ENCODE measurements at regions not wholly inside any gene's neighbourhood (a gene's known extent, or its start where the extent isn't known, plus 50 kb on each side); places are given as distances from the start of the nearest gene placed in this dataset.

GRCh38 chr3:59426821-59427565 is 377.2 kb upstream of the CFAP20DC start:
- TF ChIP-seq, protein P1, sequence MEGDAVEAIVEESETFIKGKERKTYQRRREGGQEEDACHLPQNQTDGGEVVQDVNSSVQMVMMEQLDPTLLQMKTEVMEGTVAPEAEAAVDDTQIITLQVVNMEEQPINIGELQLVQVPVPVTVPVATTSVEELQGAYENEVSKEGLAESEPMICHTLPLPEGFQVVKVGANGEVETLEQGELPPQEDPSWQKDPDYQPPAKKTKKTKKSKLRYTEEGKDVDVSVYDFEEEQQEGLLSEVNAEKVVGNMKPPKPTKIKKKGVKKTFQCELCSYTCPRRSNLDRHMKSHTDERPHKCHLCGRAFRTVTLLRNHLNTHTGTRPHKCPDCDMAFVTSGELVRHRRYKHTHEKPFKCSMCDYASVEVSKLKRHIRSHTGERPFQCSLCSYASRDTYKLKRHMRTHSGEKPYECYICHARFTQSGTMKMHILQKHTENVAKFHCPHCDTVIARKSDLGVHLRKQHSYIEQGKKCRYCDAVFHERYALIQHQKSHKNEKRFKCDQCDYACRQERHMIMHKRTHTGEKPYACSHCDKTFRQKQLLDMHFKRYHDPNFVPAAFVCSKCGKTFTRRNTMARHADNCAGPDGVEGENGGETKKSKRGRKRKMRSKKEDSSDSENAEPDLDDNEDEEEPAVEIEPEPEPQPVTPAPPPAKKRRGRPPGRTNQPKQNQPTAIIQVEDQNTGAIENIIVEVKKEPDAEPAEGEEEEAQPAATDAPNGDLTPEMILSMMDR (IDR thresholded peaks at IDR 0.05; ENCODE audit: extremely low read depth, insufficient read depth, missing control alignments) = no peak
- in situ Hi-C loops (cut with MboI; ENCODE audit: low pct_unique_long_range_greater_than_20kb, low sequenced_read_pairs, unreplicated experiment) = no loop called here
- no peak for DNase-seq (ENCODE audit: low spot score)

DNA sequence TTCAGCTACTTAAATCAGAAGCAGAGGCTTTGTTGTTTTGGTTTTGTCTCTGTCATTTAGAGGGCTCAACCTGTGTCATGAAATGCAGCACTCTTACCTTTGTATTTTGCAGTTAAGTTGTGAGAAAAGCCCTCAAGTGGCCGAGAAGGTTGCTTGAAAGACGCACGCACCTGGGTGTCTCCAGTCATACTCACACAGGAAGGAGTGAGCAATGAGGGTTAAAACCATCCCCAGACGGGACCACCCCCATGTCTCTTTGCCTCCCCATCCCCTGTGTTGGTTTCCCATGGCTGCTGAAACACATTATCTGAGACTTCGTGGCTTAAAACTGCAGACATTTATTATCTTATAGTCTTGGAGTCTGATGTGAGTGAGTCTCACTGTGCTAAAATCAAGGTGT is 376.1 kb upstream of the CFAP20DC start:
- in situ Hi-C loops (cut with MboI; ENCODE audit: low pct_unique_long_range_greater_than_20kb, low sequenced_read_pairs, unreplicated experiment) = no loop called here
- peak; percentile 16 for DNase-seq (ENCODE audit: low spot score)
- TF ChIP-seq, protein P1 (IDR thresholded peaks at IDR 0.05; ENCODE audit: extremely low read depth, insufficient read depth, missing control alignments) = no peak

DNA sequence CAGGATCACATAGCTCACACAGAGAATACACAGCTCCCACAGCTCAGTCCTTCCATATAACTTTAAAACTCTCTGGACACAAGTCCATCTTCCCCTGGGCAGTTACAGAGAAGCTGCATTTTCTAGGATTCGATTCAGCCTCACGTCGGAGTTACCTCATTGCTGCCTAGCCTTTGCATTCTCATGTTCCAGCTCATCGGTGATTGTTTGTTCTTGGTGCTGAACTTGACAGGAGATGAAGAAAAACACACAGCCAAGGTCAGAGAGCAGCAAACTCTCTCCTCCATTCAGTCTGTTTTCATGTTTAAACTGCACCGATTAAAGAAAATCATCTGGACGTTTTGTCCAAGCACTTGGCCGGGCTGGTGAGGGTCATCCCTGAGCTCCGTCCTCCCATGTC is 375.5 kb upstream of the CFAP20DC start:
- in situ Hi-C loops (cut with MboI; ENCODE audit: low pct_unique_long_range_greater_than_20kb, low sequenced_read_pairs, unreplicated experiment) = no loop called here
- TF ChIP-seq, protein P1 (IDR thresholded peaks at IDR 0.05; ENCODE audit: extremely low read depth, insufficient read depth, missing control alignments) = no peak
- DNase-seq (ENCODE audit: low spot score) = no peak

DNA sequence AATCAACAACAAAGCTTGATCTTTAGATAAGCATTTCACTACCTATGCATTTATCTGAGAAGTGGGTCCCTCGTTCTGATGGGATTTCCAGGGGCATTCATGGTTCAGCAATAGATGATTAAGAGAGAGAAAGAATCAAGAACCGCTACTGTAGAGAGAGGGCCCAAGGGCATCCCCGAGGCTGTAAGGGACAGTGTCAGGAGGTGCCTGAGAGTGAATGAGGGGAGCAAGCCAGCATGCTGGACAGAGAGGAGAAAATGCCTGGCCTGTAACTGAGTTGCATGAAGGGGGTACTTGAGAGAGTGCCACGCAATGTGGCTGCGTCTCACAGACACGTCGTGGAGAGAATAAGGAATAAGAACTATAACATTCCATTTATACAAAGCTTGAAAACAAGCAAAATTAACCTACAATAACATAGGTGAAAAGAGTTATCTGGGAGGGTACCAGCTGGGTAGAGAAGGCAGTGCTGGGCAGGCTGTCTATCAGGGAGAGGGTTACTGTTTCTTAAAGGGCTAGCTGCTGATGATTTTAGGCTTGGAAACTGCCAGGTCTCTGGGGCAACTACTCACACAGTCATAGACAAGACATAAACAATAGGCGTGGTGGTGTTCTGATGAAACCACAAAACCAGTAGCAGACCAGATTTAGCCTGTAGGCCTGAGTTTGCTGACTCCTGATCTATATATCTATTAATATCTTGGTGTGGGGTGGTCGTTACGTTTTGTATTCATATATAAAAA is 374.6 kb upstream of the CFAP20DC start:
- in situ Hi-C loops (cut with MboI; ENCODE audit: low pct_unique_long_range_greater_than_20kb, low sequenced_read_pairs, unreplicated experiment) = no loop called here
- peak; percentile 24 for DNase-seq (ENCODE audit: low spot score)
- TF ChIP-seq, protein P1 (IDR thresholded peaks at IDR 0.05; ENCODE audit: extremely low read depth, insufficient read depth, missing control alignments) = no peak

DNA sequence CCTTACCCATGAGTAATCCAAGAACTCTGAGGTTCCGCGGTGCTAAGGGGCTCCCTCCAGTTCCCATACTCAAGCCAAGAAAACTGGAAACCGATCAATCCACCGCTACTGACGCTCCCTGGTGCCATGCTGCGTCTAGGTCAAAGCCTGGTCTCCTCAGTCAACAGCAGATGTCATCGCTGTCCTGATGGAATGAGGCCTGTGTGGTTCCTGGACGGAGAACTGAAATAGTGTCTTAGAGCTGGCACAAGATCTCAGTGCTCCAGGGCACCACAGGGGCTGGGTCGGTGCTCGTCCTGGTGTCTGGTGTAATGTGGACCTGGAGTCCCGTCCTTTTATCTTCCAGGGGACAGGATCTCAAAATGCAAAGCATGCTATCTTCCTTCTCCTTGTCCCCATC is 373.9 kb upstream of the CFAP20DC start:
- TF ChIP-seq, protein P1 (IDR thresholded peaks at IDR 0.05; ENCODE audit: extremely low read depth, insufficient read depth, missing control alignments) = no peak
- DNase-seq (ENCODE audit: low spot score) = no peak
- in situ Hi-C loops (cut with MboI; ENCODE audit: low pct_unique_long_range_greater_than_20kb, low sequenced_read_pairs, unreplicated experiment) = no loop called here

GRCh38 chr3:59422312-59422711 is 372.5 kb upstream of the CFAP20DC start:
- in situ Hi-C loops (cut with MboI; ENCODE audit: low pct_unique_long_range_greater_than_20kb, low sequenced_read_pairs, unreplicated experiment) = no loop called here
- TF ChIP-seq, protein P1 (IDR thresholded peaks at IDR 0.05; ENCODE audit: extremely low read depth, insufficient read depth, missing control alignments) = no peak

More at GRCh38 chr3:59422312-59422711, 372.5 kb upstream of the CFAP20DC start:
- peak; percentile 25 for DNase-seq (ENCODE audit: low spot score)

Measured in GM13977 (cell line).